Medulla oblongata (tissue), 1 donor: ENCODE measurements at regions not wholly inside any gene's neighbourhood (a gene's known extent, or its start where the extent isn't known, plus 50 kb on each side); places are given as distances from the start of the nearest gene placed in this dataset.

ENCODE experiments used
- DNase-seq: peaks from one replicate; pipeline ENCODE4 v3.0.0-alpha.2; 2015; ENCODE audit errors: extremely low spot score

DNA sequence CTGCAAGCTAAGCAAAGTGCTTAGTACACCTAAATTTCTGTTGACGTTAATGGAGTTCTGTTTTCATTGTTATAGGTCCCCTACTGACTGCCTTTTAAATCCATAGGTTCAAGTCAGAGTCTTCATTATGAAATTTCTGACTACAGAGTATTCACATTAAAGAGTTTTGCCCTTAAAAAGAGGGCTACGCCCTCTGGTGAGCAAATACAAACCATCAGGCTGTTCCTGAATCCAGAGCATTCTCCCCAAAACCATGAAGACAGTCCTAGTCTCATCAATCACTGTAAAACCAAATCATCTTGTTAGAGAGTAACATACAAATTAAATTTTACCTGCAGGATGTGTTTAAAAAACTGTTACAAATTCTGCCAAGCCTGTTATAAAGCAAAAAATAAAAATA, 1091.7 kb downstream of the TDRD15 start:
- no peak for DNase-seq

DNA sequence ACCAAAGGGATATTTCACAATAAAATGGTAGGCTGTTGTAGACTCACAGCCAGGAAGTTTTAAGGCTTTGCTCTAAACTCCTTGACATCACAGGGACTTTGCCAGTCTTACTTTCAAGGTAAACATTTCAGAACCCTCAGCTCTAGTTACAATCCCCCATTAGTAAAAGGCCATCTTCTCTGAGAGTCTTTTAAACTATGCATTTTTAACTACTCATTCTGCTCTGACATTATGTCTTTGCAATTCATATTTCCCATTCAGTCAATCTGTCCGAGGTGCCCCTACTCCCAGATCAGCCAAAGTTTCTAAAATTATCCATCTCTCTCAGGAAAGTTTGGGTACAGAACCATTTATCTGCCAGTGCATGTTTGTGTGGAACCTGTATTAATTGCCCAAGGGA, 1094.1 kb downstream of the TDRD15 start:
- no peak for DNase-seq

GRCh38 chr2:22221006-22221405, 1097.2 kb downstream of the TDRD15 start:
- DNase-seq: no peak

GRCh38 chr2:22238967-22239366, 1115.2 kb downstream of the TDRD15 start:
- DNase-seq: no peak

DNA sequence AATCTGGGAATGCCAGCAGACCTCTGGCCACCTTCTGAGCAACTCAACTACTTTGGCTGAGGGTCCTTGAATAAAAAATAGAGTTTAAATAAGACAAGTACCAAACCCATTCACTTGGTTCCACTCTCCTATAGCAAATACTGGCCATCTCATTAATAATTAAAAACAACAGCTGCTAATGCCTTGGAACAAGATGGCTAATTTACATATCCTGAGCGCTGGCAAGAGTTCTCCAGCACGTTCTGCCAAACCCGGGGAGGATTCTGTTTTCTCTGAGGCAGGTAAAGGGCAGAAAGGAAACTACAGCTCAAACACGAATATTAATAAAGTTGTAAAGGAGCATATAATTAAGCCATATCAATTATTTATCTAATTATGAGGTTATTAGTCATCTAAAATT, 1123.7 kb downstream of the TDRD15 start:
- no peak for DNase-seq

DNA sequence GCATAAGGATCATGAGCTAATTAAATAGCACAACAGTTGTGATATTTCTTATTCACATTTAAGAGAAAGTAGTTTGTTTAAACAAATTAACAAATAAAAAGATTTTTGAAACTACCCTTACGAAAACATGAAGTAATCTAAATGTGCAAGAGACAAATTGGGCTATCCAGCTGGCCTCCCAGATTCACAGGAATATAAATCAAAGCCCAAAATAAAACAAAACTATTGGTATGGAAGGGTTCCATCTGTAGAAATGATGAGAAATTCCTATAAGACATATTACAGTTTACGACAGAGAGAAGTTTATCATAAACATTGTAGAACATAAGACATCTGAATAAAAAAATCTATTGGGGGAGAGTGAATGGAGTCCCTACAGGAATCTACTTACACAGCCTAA, 1125.1 kb downstream of the TDRD15 start:
- no peak for DNase-seq

- DNase-seq: no peak
Measured at GRCh38 chr2:22253171-22253570, 1129.4 kb downstream of the TDRD15 start.

- DNase-seq: no peak
Measured at GRCh38 chr2:22261165-22261564, 1123.8 kb upstream of the KLHL29 start.

DNA sequence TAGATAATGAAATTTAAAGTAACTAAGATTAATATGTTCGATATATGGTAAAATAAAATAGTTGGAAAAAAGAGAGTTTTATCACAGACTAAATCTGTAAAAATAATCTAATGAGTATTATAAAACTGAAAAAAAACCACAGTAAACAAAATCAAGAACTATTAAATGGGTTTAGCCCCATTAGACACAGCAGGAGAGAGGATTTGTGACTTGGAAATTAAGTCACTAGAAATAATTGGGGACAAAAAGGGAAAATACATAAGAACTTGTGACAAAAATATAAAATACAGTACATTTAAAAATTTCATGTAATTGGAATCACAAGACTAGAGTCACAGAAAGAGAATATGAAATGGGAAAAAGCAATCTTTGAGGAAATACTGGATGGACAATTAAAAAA, 1114.6 kb upstream of the KLHL29 start:
- no peak for DNase-seq

GRCh38 chr2:22273853-22274252, 1111.1 kb upstream of the KLHL29 start:
- DNase-seq: no peak

- no peak for DNase-seq
Measured at GRCh38 chr2:22274661-22275060, 1110.3 kb upstream of the KLHL29 start.

GRCh38 chr2:22276696-22277095, 1108.3 kb upstream of the KLHL29 start:
- no peak for DNase-seq

DNA sequence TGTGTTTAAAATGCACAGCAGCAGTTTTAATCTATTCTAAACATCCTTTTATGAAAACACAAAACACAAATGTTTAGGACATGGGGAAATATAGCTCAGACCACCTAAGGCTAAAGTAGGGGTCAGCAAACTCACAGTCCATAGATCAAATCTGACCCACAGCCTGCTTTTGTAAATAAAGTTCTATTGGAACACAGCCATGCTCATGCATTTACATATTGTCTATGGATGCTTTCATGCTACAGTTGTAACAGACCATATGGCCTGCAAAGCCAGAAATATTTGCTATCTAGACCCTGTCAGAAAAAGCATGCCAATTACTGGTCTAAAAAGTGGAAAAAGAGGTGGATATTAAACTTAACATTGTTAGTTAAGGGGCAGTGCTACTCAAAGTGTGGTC, 1105.4 kb upstream of the KLHL29 start:
- no peak for DNase-seq

DNA sequence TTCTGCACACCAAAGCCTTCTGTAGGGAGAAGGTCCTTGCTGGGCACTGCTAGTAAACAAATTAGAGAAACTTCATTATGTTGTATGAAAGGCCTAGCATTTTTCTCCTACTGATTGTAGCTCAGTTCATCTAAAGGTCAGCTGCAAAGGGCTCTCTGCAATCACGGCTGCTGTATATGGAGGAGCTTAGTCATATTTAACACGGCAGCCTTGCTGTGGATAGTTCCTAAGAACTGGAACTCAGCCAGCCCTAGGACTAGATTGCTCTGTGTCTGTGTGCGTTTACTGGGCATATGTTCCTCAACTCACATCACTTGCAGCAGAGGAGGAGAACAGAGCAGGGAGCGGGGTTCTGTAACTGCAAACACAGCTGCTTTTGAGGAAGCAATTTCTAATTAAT, 1103.9 kb upstream of the KLHL29 start:
- DNase-seq: no peak

- DNase-seq: no peak
Measured at GRCh38 chr2:22282220-22282619, 1102.8 kb upstream of the KLHL29 start.

DNA sequence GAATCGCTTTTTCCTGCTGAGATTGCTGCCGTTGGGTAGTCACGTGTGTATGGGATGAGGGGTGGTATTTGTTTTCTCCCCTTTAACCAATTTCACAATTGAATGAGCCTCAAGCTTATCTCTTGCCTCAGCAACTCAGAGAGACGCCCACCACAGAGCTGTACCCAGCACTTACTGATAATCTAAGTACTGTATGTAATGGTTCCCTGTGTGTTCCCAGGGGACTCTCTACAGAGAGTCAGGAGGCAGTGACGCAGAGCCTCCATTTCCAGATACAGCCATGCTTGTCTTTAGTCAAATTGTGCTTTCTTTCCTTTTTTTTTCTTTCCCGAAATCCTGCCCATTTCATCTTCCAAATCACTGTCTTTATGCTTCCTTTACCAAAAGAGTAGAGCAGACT, 1102.1 kb upstream of the KLHL29 start:
- DNase-seq: no peak

DNA sequence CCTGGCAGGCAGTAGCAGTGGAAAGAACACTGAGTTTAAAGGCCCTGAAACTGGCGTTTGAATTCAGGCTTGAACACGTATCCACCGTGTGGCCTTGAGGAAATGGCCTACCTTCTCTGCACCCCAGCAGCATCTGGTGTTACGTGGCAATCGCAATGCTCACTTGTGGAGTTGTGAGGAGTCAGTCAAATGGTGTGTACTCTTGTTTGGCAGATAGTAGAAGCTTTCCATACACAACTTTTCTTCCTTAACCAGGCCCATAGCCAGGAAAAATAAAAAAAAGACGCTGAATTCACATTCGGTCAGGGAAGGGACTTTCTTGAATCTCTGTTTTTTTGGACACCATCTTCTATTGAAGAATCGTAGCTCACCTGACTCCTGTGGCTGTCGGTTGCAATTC, 1101.5 kb upstream of the KLHL29 start:
- DNase-seq: no peak

- no peak for DNase-seq
Measured at GRCh38 chr2:22290302-22290701, 1094.7 kb upstream of the KLHL29 start.

DNA sequence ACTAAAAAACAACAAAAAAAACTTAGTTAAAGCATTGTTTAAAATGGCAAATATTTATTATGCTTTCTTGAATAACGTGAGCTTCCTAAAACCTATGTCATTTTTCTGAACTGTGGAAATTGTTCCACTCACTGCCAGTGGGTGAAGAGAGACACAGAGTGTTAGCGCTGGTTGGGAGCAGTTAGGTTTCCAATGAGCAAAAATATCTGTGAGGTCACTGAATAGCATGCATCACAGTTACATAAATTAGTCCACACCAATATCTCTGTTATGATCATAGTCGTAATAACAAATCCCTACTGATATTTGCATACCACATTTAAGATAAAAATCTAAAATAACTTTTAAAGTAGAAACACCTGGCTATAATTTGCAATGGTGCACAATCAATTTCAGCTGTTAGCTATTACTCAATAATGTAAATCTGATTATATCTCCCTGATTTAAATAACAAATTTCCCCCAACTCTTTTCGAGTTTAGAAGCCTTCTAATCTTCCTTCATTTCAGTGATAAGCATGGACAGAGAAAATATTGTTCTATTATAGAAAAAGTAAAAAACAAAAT, 1094.0 kb upstream of the KLHL29 start:
- no peak for DNase-seq

DNA sequence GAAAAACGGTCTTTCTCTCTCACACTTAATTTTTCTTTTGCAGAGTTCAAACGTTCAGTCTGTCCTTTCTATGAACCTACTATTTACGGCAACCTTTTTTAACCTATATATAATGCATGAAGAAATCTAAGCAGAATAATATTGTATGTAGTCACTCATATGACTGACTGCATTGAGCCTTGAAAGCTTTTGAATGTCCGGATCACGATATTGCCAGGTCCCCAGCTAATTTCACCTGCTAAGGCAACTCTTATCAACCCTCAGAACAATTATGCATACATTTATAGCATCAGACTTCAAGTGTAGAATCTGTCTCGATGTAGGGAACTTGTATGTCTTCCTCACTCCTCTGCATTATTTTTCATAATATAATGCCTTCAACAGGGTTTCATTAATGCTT, 1083.8 kb upstream of the KLHL29 start:
- DNase-seq: no peak

GRCh38 chr2:22326250-22326649, 1058.7 kb upstream of the KLHL29 start:
- no peak for DNase-seq

GRCh38 chr2:22329211-22330154, 1055.5 kb upstream of the KLHL29 start:
- DNase-seq: no peak

DNA sequence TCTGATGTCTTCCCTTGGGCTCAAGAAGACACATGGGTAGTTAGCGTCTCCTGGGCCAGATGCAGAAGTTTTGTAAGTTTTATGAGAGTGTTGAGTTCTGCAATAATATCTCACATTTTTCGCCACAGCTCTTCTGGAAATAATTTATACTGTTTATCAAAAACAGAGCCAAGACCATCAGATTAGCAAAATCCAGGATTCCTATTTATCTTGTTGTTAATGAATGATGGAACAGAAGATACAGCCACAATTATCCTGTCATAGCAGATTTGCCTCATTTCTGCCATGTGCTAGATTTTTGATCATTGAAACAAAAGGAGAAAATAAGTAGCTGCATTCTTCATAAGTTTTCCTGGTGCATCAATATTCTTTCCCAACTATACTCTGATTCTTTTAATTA, 1048.6 kb upstream of the KLHL29 start:
- no peak for DNase-seq

- DNase-seq: no peak
Measured at GRCh38 chr2:22340716-22341115, 1044.3 kb upstream of the KLHL29 start.
